ENCODE measurements at regions not wholly inside any gene's neighbourhood (a gene's known extent, or its start where the extent isn't known, plus 50 kb on each side); places are given as distances from the start of the nearest gene placed in this dataset.

GRCh38 chr5:5055712-5056111 is 84.4 kb upstream of the ADAMTS16 start:
- no peaks in the 10 kb centered on the region for H3K36me3 Mint-ChIP-seq (ENCODE audit: unreplicated experiment)
- no peaks in the 10 kb centered on the region for H3K4me1 Mint-ChIP-seq (ENCODE audit: low read depth, unreplicated experiment)
- no peak overlapping the region for H3K27ac Mint-ChIP-seq (ENCODE audit: unreplicated experiment)

GRCh38 chr5:5061836-5062235 is 78.3 kb upstream of the ADAMTS16 start:
- Mint-ChIP-seq H3K4me1 (ENCODE audit: low read depth, unreplicated experiment) (peaks cover 1% of the 10 kb centered on the region), H3K27ac (ENCODE audit: unreplicated experiment) (no peak overlapping the region), H3K4me3 (ENCODE audit: unreplicated experiment) (no peak overlapping the region), H3K27me3 (ENCODE audit: unreplicated experiment) (no peaks in the 10 kb centered on the region), H3K9me3 (ENCODE audit: unreplicated experiment) (peaks cover 3% of the 10 kb centered on the region), H3K36me3 (ENCODE audit: unreplicated experiment) (no peaks in the 10 kb centered on the region)
- TF ChIP-seq, protein P1, sequence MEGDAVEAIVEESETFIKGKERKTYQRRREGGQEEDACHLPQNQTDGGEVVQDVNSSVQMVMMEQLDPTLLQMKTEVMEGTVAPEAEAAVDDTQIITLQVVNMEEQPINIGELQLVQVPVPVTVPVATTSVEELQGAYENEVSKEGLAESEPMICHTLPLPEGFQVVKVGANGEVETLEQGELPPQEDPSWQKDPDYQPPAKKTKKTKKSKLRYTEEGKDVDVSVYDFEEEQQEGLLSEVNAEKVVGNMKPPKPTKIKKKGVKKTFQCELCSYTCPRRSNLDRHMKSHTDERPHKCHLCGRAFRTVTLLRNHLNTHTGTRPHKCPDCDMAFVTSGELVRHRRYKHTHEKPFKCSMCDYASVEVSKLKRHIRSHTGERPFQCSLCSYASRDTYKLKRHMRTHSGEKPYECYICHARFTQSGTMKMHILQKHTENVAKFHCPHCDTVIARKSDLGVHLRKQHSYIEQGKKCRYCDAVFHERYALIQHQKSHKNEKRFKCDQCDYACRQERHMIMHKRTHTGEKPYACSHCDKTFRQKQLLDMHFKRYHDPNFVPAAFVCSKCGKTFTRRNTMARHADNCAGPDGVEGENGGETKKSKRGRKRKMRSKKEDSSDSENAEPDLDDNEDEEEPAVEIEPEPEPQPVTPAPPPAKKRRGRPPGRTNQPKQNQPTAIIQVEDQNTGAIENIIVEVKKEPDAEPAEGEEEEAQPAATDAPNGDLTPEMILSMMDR (IDR thresholded peaks at IDR 0.05; ENCODE audit: partially characterized antibody, unreplicated experiment), result no peak
- no peak for DNase-seq

More at GRCh38 chr5:5055712-5056111, 84.4 kb upstream of the ADAMTS16 start:
- Mint-ChIP-seq H3K27me3 (ENCODE audit: unreplicated experiment) (peaks cover 3% of the 10 kb centered on the region), H3K4me3 (ENCODE audit: unreplicated experiment) (no peak overlapping the region), H3K9me3 (ENCODE audit: unreplicated experiment) (peaks cover 2% of the 10 kb centered on the region)
- TF ChIP-seq, protein P1 (IDR thresholded peaks at IDR 0.05; ENCODE audit: partially characterized antibody, unreplicated experiment), result no peak
- no peak for DNase-seq

DNA sequence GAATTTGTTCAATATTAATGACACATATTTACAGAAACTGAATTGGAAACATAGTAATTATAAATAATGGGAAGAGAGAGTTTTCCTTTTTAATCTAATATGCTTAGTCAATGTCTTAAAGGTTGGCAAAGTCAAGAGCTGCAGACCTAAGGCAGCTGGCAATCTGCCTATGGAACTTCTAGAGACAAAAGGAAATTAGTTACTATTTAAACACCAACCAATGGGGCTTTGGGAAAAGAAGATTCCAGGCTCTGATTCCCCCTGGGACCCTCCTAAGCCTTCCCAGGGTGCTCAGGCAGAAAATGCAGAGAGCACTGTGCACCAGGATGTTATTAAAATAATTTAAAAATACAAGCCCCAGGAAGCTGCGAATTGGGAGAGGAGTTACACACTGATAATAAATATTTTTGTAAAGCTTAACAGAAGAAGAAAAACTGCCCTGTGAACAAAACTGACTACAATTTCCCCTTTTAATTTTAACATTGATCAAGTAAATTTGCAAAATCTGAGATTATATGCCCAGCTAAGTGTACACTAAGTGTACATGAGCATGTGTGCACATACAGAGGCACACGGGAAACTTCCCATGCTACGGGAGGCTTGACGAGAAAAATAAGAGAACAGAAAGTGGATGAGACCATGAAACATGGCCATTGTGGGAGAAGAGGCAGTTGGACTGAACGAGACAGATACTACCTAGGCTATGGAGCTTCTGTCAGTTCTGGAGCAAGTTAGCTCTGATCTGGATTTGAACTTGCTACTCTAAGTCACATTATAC is 77.4 kb upstream of the ADAMTS16 start:
- Mint-ChIP-seq H3K36me3 (ENCODE audit: unreplicated experiment) (no peaks in the 10 kb centered on the region), H3K27ac (ENCODE audit: unreplicated experiment) (no peak overlapping the region), H3K27me3 (ENCODE audit: unreplicated experiment) (no peaks in the 10 kb centered on the region), H3K4me3 (ENCODE audit: unreplicated experiment) (no peak overlapping the region), H3K4me1 (ENCODE audit: low read depth, unreplicated experiment) (peaks cover 1% of the 10 kb centered on the region), H3K9me3 (ENCODE audit: unreplicated experiment) (peaks cover 3% of the 10 kb centered on the region)
- no peak for DNase-seq
- TF ChIP-seq, protein P1 (IDR thresholded peaks at IDR 0.05; ENCODE audit: partially characterized antibody, unreplicated experiment), result no peak

- Mint-ChIP-seq H3K4me1 (ENCODE audit: low read depth, unreplicated experiment) (peaks cover 1% of the 10 kb centered on the region), H3K9me3 (ENCODE audit: unreplicated experiment) (peaks cover 3% of the 10 kb centered on the region), H3K36me3 (ENCODE audit: unreplicated experiment) (no peaks in the 10 kb centered on the region), H3K4me3 (ENCODE audit: unreplicated experiment) (no peak overlapping the region), H3K27ac (ENCODE audit: unreplicated experiment) (no peak overlapping the region), H3K27me3 (ENCODE audit: unreplicated experiment) (no peaks in the 10 kb centered on the region)
- TF ChIP-seq, protein P1 (IDR thresholded peaks at IDR 0.05; ENCODE audit: partially characterized antibody, unreplicated experiment), result no peak
- DNase-seq, result no peak
Measured at GRCh38 chr5:5063533-5063953, 76.6 kb upstream of the ADAMTS16 start.

DNA sequence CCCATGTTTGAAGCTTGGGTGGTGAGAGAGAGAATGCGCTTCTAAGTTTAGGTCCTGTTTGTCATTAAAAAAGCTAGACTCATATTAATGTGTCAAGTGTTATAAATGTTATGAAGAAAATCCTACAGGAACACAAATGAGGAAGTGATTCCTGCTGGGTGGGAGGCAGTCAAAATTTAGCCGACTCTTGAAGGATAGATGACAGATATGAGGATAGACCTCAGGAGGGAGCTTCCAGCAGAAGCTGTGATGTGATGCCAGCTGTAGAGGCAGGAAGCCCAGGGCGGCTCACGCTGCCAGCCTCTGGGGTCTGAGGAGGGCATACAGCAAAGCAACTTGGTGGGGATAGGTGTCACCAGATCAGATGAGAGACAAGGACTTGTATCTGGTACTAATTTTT is 74.7 kb upstream of the ADAMTS16 start:
- H3K27ac Mint-ChIP-seq (ENCODE audit: unreplicated experiment), result no peak overlapping the region

More for the DNA sequence above, 74.7 kb upstream of the ADAMTS16 start:
- H3K27me3 Mint-ChIP-seq (ENCODE audit: unreplicated experiment), result no peaks in the 10 kb centered on the region
- peaks cover 1% of the 10 kb centered on the region for H3K4me1 Mint-ChIP-seq (ENCODE audit: low read depth, unreplicated experiment)
- peaks cover 3% of the 10 kb centered on the region for H3K9me3 Mint-ChIP-seq (ENCODE audit: unreplicated experiment)
- TF ChIP-seq, protein P1 (IDR thresholded peaks at IDR 0.05; ENCODE audit: partially characterized antibody, unreplicated experiment), result no peak
- DNase-seq, result no peak
- H3K36me3 Mint-ChIP-seq (ENCODE audit: unreplicated experiment), result no peaks in the 10 kb centered on the region
- no peak overlapping the region for H3K4me3 Mint-ChIP-seq (ENCODE audit: unreplicated experiment)

All from glutamatergic neuron (in vitro differentiated cells).